ENCODE measurements at regions not wholly inside any gene's neighbourhood (a gene's known extent, or its start where the extent isn't known, plus 50 kb on each side); places are given as distances from the start of the nearest gene placed in this dataset.
"Not testable (repeated sequence)": the region's sequence is repeated elsewhere in the genome, so short reads cannot be mapped to it uniquely, and the experiment has no call there.

DNA sequence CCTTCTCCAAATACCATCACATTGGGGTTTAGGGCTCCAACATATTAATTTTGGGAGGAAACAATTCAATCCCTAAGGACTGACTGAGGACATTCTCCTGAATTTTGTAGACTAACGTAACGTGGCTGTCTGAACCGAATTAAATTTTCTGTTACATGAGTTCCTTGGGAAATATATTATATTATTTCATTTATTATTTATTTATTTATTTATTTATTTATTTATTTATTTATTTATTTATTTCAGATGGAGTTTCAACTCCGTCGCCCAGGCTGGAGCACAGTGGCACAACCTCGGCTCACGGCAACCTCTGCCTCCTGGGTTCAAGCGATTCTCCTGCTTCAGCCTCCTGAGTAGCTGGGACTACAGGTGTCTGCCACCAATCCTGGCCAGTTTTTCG lies 193.2 kb upstream of the EXOC2 start:
- not testable (repeated sequence) for H3K27ac ChIP-seq; DNase-seq (ENCODE audit: low read depth, low spot score)

DNA sequence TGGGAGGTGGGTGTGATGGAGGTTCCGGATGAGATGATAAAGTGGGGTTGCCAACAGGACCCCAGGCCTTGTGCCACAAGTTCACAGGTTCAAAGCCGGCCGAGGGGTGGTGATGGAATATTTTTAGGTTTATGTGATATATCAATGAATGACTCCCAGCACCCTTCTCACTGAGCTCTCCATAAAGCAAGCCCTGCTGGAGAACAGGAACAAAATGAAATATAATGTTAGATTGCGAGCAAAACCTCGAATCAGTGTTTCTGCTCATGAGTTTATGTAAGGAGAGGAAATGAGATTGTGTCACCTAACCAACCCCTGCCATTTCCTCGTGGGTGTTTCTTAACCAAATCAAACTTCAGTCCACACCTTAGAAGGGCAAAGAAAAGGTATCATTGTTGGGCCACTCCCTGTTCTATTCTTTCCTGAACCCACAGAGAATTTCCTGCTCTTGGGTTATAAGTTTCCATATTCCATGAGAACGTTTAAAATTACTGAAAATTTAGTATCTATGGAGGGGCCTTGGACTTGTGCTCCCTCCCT lies 192.2 kb upstream of the EXOC2 start:
- peak; percentile 65 for DNase-seq (ENCODE audit: low read depth, low spot score)
- H3K27ac ChIP-seq: peak overlapping the region; percentile 65

- peak overlapping the region; percentile 65 for H3K27ac ChIP-seq
These were observed 191.6 kb upstream of the EXOC2 start for GRCh38 chr6:884570-884969.

DNA sequence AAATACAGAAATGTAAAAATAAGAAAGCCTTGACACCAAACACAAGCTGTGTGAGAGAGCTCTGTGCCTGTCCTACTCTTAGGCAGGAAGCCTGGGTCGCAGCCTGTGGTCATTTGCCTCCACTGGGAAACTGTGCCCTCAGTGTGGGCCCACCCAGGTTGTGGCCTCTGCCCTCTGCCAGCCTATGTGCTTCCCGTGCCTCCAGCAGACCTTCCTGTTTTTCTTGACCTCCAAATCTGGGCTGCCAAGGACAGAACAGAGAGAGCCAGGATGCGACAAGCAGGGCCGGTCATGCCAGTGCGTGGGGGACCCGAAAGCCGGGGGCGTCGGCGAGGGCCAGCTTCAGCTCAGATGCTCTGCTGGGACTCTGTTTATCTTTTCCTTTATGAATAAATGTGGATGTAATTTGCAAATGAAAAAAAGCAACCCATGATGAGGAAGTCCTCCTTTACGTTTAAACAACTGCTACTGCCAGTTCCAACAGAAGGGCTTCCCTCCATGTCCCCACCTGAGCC lies 189.2 kb upstream of the EXOC2 start:
- no peak for DNase-seq (ENCODE audit: low read depth, low spot score)

More at GRCh38 chr6:884570-884969, 191.6 kb upstream of the EXOC2 start:
- DNase-seq (ENCODE audit: low read depth, low spot score): peak; percentile 16

GRCh38 chr6:878179-878578 lies 185.2 kb upstream of the EXOC2 start:
- no peak overlapping the region for H3K27ac ChIP-seq
- no peak for DNase-seq (ENCODE audit: low read depth, low spot score)

More for the DNA sequence above, 189.2 kb upstream of the EXOC2 start:
- H3K27ac ChIP-seq: no peak overlapping the region

GRCh38 chr6:875012-875411 lies 182.1 kb upstream of the EXOC2 start:
- DNase-seq (ENCODE audit: low read depth, low spot score): no peak
- H3K27ac ChIP-seq: no peak overlapping the region

- no peak for DNase-seq (ENCODE audit: low read depth, low spot score)
- no peak overlapping the region for H3K27ac ChIP-seq
These were observed 179.7 kb upstream of the EXOC2 start for GRCh38 chr6:872570-873125.

DNA sequence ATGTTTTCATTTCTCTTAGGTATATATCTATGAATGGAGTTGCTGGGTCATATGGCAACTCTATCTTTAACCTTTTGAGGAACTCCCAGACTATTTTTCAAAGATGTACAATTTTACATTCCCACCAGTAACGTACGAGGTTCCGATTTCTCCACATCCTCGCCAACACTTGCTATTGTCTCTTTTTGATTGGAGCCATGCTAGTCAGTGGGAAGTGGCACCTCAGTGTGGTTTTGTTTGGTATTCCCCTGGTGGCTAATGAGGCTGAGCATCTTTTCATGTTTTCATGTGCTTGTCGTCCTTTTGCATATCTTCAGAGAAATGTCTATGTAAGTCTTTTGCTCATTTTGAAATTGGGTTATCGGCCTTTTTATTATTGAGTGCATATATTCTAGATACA lies 178.6 kb upstream of the EXOC2 start:
- no peak for DNase-seq (ENCODE audit: low read depth, low spot score)
- no peak overlapping the region for H3K27ac ChIP-seq

- DNase-seq (ENCODE audit: low read depth, low spot score): no peak
- H3K27ac ChIP-seq: no peak overlapping the region
These were observed 177.2 kb upstream of the EXOC2 start for GRCh38 chr6:870096-870495.

DNA sequence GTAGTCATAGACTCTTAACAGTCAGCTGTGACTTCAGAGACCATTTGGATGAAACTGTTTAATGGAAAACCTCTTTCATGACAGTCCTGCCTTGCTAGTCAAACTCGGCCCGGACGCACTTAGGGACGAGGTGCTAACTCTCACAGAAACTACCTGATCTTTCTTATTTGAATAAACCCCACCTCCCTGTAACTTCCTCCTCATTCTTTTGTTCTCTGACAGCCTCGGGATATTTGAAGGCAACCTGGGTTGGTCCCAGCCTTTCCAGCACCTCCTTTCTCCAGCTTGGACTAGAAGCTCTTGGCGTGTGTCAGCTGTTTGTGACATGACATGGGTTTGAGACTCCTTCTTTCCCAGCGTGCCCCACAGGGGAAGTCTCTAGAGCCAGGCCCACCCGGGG lies 175.3 kb upstream of the EXOC2 start:
- H3K27ac ChIP-seq: no peak overlapping the region
- no peak for DNase-seq (ENCODE audit: low read depth, low spot score)

GRCh38 chr6:867378-867777 lies 174.4 kb upstream of the EXOC2 start:
- no peak for DNase-seq (ENCODE audit: low read depth, low spot score)
- no peak overlapping the region for H3K27ac ChIP-seq

GRCh38 chr6:866316-866715 lies 173.4 kb upstream of the EXOC2 start:
- DNase-seq (ENCODE audit: low read depth, low spot score): no peak
- H3K27ac ChIP-seq: no peak overlapping the region

DNA sequence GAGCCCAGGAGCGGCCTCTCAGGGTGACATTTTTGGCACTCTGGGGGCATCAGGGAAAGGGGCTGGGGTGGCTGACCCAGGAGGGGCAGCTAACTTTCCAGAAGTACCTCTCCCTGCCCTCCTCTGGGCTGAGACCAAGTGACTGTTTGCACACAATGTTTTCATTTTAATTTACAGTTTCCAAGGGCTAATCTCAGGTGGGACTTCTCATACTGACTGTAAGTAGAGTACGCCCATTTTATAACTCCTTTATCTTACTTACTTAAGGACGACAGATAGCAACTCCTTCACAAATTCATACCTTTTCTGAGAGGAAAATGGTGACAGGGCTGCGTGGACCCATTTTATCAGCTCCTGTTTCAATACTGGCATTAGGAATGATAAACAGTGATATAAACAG lies 172.9 kb upstream of the EXOC2 start:
- DNase-seq (ENCODE audit: low read depth, low spot score): no peak
- no peak overlapping the region for H3K27ac ChIP-seq

DNA sequence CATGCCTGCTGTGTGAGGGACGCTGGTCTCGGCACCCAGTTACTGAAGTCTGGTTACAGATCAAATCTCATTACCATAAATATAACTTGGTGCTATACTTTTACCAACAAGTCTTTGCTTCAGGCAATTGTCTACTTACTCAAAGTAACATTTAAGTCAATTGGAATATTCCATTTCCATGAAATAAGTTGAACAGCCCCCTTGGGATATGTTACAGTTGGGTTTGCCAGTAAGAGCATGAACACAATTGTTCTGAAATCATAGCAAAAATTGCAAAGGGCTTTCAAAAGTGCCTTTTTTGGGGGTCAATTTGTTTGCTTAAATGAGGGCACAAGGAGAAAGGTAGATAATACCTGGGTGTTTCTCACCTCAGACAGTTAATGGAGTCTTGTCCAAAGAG lies 170.9 kb upstream of the EXOC2 start:
- no peak for DNase-seq (ENCODE audit: low read depth, low spot score)
- H3K27ac ChIP-seq: no peak overlapping the region

DNA sequence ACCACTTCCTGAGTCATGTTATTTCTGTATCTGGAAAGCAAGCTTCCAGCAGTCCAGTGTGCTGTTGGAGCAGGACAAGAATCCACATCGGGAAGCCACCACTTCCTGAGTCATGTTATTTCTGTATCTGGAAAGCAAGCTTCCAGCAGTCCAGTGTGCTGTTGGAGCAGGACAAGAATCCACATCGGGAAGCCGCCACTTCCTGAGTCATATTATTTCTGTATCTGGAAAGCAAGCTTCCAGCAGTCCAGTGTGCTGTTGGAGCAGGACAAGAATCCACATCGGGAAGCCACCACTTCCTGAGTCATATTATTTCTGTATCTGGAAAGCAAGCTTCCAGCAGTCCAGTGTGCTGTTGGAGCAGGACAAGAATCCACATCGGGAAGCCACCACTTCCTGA lies 170.2 kb upstream of the EXOC2 start:
- not testable (repeated sequence) for DNase-seq (ENCODE audit: low read depth, low spot score); H3K27ac ChIP-seq

GRCh38 chr6:859936-860335 lies 167.0 kb upstream of the EXOC2 start:
- no peak for DNase-seq (ENCODE audit: low read depth, low spot score)
- no peak overlapping the region for H3K27ac ChIP-seq

DNA sequence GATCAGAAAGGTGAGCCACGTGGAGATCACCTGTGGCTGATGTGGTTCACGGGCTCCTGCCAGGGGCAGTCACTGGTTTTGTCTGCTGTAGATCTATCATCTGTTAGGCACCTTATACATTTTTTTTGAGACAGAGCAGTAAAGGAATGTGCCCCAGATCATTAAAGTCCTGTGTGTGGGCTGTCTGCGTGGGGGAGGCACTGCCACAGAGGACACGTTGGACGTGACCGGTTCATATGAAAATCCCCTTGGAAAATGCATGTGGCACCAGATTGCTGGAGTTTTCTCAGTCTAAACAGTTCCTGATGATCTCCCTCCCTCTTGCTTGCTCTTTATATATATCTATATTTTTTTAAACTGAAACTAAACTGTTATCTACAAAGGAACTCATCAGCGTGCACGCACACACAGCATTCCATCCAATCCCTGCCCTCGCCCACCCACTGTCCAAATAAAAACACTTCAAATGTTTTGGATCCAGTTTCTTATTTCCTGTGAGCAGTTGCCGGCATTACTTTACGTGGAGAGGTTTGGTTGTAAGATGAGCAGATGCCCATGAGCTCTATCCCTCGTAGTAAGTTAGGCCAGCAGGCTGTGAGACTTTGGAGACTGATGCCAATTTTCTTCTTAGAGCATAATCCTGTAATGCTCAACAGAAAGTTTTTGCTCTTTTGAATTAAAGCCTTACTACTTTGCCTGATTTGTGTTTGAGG lies 161.6 kb upstream of the EXOC2 start:
- DNase-seq (ENCODE audit: low read depth, low spot score): no peak

DNA sequence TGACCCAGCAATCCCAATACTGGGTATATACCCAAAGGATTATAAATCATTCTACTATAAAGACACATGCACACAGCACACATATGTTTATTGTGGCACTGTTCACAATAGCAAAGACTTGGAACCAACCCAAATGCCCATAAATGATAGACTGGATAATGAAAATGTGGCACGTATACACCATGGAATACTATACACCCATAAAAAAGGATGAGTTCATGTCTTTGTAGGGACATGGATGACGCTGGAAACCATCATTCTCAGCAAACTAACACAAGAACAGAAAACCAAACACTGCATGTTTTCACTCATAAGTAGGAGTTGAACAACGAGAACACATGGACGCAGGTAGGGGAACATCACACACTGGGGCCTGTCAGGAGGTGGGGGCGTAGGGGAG lies 159.3 kb upstream of the EXOC2 start:
- H3K27ac ChIP-seq; DNase-seq (ENCODE audit: low read depth, low spot score): not testable (repeated sequence)

More for the DNA sequence above, 161.6 kb upstream of the EXOC2 start:
- H3K27ac ChIP-seq: no peak overlapping the region

- no peak overlapping the region for H3K27ac ChIP-seq
- DNase-seq (ENCODE audit: low read depth, low spot score): no peak
These were observed 156.2 kb upstream of the EXOC2 start for GRCh38 chr6:849075-849506.

DNA sequence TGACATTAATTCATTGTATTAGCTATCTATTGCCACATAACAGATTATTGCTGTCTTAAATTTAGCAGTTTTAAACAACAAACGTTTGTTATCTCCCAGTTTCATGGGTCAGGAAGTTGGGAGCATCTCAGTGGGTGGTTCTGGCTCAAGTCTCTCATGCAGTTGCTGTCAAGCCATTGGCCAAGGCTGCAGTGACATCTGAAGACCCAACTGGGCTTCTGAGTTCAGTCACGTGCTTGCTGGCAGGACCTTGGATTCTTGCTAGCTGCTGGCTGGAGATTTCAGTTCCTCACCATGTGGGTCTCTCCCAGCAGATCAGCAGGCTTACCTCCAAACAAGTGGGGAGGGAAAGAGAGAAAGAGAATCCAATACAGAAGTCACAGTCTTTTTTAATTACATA lies 152.6 kb upstream of the EXOC2 start:
- H3K27ac ChIP-seq: no peak overlapping the region
- no peak for DNase-seq (ENCODE audit: low read depth, low spot score)

DNA sequence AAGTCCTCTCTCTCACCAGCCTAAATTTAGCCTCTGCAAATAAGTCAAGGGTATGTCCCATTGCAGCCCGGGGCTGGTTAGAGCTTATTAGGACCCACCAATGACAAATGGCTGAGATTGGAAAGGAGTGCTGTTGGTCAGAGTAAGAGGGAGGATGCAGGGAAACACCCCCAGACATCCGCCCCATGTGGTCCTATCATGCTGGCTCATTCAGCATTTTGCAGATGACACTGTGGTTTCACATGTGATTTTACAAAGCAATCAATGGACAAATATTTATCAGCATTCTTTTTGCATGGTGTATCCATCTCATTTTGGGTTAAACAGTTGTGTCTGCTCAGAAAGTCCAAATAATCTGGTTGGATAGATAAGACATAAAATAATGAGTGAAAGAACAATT lies 152.2 kb upstream of the EXOC2 start:
- no peak overlapping the region for H3K27ac ChIP-seq

DNA sequence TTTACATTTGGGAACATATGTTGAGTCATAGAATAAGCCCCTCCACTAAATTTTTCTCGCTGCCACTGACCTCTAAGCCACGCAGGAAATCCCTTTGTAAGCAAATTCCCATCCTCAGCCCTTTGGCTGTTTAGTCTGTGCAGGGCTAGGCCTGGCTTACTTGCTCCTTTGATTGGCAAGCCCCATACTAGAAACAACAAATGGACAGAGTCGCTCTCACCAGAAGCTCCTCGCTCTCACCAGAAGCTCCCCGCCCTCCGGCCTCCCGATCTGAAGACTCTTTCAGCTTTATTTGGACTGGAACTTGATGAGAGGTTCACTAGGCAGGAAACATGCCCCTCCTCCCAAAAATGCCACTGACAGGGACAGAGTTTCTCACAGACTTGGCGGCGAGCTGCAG lies 149.2 kb upstream of the EXOC2 start:
- H3K27ac ChIP-seq: no peak overlapping the region
- no peak for DNase-seq (ENCODE audit: low read depth, low spot score)

More for the DNA sequence above, 152.2 kb upstream of the EXOC2 start:
- DNase-seq (ENCODE audit: low read depth, low spot score): no peak
